NAMALWA (cell line): ENCODE measurements at regions not wholly inside any gene's neighbourhood (a gene's known extent, or its start where the extent isn't known, plus 50 kb on each side); places are given as distances from the start of the nearest gene placed in this dataset.
"Not testable (repeated sequence)": the region's sequence is repeated elsewhere in the genome, so short reads cannot be mapped to it uniquely, and the experiment has no call there.

Source experiments
- DNase-seq: peaks from one replicate; pipeline ENCODE4 v3.0.0-alpha.2; 2015; ENCODE audit warnings: low spot score

DNA sequence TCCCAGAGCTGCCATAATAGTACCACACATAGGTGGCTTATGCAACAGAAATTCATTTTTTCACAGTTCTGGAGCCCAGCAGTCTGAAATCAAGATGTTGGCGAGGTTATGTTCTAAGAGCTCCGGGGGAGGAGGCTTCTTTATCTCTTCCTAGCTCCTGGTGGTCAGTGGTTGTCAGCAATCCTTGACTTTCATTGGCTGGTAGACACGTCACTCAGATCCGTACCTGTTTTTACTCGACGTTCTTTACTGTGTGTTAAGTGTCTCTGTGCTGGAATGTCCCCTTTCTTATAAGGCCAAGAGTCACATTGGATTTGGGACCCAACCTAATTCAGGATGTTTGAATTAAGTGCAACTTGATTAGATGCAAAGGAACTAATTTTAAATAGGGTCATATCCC is 218.5 kb upstream of the CNTN3 start:
- DNase-seq, result no peak

DNA sequence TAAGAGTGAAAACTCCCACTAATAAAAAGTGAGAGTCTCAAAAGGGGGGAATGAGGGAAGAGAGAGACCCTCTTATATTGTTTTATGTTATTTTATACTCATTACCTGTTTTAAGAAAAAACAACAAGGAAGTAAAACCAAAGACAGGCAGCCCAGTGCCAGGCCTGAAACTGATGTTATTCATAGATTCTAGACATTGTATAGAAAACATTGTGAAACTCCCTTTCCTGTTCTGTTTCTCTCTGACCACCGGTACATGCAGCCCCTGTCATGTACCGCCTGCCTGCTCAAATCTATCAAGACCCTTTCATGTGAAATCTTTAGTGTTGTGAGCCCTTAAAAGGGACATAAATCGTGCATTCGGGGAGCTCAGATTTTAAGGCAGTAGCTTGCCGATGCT is 216.4 kb upstream of the CNTN3 start:
- DNase-seq, result not testable (repeated sequence)

GRCh38 chr3:74825404-74825803 is 210.9 kb upstream of the CNTN3 start:
- not testable (repeated sequence) for DNase-seq

DNA sequence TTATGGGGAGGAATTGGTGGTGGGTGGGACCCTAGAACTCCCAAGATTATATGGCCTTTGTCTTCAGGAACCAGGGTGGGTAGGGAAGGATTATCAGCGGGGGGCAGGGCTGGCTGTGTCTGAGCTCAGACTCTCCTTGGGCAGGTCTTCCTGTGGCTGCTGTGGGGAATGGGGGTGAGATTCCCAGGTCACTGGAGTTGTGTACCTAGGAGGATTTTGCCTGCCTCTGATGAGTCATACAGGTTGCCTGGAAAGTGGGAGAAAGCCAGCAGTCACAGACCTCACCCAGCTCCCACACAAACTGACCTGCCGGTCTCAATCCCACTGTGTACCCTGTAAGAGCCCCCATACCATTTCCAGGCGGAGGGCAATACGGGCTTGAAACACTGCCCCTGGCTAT is 209.9 kb upstream of the CNTN3 start:
- no peak for DNase-seq

DNA sequence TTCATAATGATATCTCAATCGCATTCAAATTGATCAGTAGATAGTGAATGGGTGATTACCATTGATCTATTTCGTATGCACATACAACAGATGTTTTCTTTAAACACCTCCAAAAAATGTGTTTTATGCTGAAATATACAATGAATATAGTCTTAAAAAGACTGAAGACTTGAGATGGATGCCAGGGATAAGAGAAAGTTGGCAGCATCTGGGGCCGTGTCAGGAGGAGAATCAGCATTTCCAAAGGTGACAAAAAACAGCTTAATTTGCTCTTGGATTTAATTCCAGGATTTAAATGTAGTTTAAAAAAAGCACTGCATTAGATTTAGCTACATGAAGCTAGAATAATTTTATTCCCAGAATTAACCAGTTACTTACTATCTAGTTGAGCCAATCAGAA is 199.7 kb upstream of the CNTN3 start:
- no peak for DNase-seq

DNA sequence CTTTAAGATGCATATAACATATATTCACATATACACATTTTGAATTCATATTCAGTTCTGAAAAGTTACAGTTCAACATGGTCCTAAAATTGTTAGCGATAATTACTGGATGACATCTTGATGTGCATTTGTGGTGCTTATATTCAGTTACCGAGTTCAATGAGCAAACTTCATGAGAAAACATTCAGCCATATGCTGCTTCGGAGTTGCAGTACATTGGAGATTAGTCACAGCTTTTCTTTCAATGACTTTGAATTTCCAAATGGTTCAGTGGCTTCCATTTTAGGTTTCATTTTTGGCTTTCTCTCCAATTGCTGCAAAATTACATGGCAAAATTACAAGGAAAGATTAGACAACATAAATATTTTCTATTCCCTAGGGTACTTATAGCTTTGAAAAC is 198.3 kb upstream of the CNTN3 start:
- DNase-seq, result no peak

DNA sequence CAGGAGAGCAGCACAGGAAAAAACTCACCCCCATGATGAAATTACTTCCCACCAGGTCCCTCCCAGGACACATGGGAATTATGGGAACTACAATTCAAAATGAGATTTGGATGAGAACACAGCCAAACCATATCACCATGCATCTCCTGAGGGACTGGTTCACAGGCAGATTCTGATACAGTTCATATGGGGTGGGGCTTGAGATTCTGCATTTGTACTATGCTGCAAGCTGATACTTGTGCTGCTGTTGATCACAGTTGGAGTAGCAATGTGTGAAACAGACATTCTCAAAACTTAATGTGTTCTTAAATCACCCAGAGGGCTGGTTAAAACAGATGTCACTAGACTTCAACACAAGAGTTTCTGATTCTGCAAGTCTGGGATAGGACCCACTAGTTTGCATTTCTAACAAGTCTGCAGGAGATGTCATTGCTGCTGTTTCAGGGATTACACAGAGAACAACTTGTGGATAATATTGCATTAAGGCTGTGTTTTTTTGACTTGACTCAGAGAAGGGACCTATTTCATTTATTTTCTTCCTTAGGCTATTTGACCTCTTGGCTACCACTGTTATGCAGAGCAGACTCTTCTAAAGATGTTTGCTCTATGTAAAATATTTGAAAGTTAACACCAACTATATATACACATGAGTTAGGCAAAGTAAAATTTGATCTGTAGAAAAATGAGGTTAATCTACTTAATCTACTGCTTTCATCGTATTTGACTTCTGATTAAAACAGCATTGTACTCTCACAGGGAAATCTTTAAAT is 194.2 kb upstream of the CNTN3 start:
- no peak for DNase-seq

- DNase-seq, result no peak
Observed at GRCh38 chr3:74801924-74802323, 187.5 kb upstream of the CNTN3 start.

GRCh38 chr3:74789111-74789510 is 174.7 kb upstream of the CNTN3 start:
- no peak for DNase-seq

DNA sequence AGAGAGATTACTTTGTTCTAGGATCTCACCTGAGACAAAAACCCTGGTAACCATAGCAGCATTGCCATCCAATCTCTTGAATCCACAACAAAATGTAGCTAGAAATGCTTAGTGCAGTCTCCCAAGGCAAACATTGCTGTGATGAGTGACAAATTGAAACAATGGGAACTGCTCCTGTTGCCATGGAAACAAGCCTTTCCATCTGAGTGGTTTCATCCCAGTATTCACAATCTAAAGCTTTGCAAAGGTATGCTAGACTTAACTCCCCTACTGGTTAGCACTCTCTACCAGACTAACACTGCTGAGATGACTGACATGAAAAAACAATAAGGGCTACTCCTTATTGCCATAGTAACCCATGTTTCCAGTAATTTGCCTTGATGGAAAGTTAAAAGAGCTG is 172.6 kb upstream of the CNTN3 start:
- DNase-seq, result no peak

- DNase-seq, result no peak
Observed at GRCh38 chr3:74771401-74771800, 156.9 kb upstream of the CNTN3 start.

DNA sequence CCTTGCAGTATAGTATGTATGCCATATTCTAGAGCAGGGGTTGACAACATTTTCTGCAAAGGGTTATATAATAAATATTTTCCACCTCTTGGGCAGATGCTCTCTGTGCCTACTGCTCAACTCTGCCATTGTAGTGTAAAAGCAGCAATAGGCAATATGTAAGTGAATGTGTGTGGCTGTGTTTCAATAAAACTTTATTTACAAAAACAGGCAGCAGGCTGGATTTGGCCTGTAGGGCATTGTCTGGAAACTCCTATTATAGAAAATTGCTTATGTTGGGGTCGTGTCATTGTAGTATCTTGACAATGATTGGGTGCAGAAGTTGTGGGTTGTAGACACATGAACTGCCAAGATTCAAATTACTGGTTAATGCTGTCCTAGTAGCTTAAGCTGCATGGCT is 153.6 kb upstream of the CNTN3 start:
- no peak for DNase-seq

DNA sequence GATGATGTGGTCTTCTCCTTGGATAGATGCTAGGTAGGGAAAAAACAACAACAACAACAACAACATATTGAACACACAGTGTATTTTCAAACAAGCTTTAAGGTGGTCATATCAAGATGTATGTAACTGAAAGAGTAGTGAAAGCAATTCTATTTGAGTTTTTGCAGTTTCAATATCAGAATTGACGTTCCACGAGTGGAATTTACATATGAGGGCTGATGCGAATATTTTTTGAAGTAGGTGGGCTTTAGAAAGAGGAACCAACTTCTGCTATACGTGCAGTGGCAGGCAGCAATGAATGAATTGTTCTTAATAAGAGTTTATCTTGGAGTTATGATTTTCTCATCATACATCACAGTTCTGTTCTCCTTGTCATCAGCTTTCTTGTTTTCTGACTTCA is 151.9 kb upstream of the CNTN3 start:
- DNase-seq, result no peak

- no peak for DNase-seq
Observed at GRCh38 chr3:74763830-74764229, 149.4 kb upstream of the CNTN3 start.

GRCh38 chr3:74756674-74757073 is 142.2 kb upstream of the CNTN3 start:
- no peak for DNase-seq

- DNase-seq, result no peak
Observed at GRCh38 chr3:74752290-74752689, 137.8 kb upstream of the CNTN3 start.

DNA sequence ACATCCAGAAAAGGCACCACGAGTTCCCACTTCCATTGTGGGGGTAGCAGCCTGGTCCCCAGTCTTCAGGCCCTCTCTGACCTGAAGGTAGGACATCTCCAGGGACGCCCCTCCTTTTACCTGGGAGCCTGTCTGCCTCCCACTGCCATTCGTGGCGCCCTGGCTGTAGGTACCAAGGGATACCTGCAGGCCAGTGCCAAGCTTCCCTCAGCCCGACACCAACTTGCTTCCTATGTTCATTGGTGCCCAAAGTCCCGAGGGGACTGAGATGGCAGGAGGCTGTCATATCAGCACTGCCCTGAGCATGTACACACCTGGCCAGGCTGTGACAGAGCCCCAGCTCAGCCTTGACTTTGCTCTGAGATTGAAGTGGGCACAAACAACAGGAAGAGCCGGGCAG is 137.3 kb upstream of the CNTN3 start:
- no peak for DNase-seq

DNA sequence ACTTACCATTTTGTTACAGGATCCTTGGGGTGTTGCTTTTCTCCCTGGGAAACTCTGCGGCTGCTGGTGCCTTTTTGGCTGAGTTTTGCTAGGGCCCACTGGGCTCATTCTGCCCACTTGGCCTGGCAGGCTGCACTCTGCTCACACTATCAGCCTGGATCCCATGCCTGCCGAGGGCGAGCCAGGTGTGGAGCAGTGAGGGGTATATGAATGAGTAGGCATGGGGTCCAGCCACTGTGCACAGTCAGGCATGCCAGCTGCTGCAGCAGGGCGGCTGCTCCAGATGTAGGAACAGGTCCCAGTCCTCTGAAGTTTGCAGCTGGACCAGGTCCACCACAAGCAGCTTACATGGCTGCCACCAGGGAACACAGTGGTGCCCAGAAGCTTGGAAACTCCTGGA is 136.4 kb upstream of the CNTN3 start:
- no peak for DNase-seq

DNA sequence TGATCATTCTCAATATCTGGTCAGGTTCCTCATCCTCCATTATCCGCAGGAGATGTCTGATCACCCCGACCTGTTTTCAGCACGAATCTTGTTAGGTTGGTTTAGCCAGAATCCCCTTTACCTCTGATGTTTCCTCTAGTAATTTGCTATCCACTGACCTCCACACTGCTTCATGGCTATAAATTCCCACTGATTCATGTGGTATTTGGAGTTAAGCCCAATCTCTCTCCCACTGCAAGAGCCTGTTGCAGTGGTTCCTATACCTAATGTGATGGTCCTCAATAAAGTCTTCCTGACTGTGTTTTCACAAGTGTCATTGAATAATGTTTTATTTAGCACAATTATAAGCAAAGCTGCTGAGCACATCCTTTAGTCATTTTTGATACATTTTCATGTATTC is 124.8 kb upstream of the CNTN3 start:
- DNase-seq, result no peak

DNA sequence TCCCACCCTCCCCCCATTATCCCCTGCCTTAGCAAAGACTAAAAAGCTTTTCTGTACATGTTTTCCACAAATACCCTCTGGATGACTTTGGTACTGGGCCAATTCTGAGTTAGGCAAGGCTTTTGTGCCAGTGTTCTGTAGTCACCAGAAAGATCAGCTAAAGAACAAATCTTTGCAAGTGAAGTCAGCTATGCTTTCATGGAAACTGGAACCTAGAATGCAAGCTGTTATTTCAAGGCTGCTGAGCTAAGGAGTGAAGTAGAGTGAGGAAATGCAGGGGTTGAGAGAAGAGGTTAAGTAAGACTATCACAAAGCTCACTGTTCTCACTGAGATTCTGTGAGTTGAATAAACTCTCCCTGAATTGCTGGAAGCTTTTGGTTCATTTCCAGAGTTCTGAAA is 107.8 kb upstream of the CNTN3 start:
- no peak for DNase-seq

DNA sequence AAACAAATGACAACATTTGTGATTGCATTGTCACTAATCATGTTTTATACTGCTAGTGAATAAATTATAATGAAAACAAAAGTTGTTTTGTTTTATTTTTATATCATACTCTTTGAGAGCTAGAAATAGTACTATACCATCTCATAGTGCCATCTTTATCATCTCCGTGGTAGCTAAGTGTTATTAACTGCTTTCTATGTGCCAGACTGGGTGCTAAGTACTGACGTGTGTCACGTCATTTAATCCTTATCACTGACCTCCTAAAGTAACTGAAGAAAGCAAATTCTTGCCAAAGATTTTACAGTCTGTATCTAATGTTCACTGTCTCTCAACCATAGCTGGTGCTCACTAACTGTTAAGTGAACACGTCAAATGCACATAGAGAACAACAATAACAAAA is 99.5 kb upstream of the CNTN3 start:
- no peak for DNase-seq

DNA sequence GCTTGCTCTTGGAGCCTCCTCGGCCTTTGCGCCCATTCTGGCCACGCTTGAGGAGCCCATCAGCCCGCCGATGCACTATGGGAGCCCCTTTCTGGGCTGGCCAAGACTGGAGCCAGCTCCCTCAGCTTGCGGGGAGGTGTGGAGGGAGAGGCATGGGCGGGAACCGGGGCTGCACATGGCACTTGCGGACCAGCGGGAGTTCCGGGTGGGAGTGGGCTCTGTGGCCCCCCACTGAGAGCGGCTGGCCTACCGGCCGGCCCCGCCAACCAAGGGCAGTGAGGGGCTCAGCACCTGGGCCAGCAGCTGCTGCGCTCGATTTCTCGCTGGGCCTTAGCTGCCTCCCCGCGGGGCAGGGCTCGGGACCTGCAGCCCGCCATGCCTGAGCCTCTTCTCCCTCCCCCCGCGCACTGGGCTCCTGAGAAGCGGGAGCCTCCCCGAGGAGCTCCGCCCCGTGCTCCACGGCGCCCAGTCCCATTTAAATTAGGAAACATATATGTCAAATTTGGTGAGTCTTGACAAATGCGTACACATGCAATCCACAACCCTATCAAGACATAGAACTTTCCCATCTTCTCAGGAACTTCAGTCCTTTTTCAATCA is 97.6 kb upstream of the CNTN3 start:
- no peak for DNase-seq

- no peak for DNase-seq
Observed at GRCh38 chr3:74709951-74710350, 95.5 kb upstream of the CNTN3 start.
